Epithelial cell of esophagus (primary cell): ENCODE measurements at regions not wholly inside any gene's neighbourhood (a gene's known extent, or its start where the extent isn't known, plus 50 kb on each side); places are given as distances from the start of the nearest gene placed in this dataset.

Source experiments
- DNase-seq: peaks from one replicate; pipeline ENCODE4 v3.0.0; 2010; ENCODE audit warnings: low read depth
- H3K4me3 ChIP-seq: 2 replicates; pipeline ENCODE4 v1.5.1; 2011; ENCODE audit warnings: mild to moderate bottlenecking, low read length, control low read depth
- TF ChIP-seq, protein P1 (sequence below): IDR thresholded peaks from 2 replicates; pipeline ENCODE4 v1.5.1; 2011; ENCODE audit warnings: low read depth, mild to moderate bottlenecking, low read length, control low read depth, inconsistent platforms; ENCODE audit not compliant: insufficient read depth; ENCODE audit errors: missing control alignments

- TF ChIP-seq, protein P1, sequence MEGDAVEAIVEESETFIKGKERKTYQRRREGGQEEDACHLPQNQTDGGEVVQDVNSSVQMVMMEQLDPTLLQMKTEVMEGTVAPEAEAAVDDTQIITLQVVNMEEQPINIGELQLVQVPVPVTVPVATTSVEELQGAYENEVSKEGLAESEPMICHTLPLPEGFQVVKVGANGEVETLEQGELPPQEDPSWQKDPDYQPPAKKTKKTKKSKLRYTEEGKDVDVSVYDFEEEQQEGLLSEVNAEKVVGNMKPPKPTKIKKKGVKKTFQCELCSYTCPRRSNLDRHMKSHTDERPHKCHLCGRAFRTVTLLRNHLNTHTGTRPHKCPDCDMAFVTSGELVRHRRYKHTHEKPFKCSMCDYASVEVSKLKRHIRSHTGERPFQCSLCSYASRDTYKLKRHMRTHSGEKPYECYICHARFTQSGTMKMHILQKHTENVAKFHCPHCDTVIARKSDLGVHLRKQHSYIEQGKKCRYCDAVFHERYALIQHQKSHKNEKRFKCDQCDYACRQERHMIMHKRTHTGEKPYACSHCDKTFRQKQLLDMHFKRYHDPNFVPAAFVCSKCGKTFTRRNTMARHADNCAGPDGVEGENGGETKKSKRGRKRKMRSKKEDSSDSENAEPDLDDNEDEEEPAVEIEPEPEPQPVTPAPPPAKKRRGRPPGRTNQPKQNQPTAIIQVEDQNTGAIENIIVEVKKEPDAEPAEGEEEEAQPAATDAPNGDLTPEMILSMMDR: no peak
- H3K4me3 ChIP-seq: no peak overlapping the region
- no peak for DNase-seq
Measured at GRCh38 chr2:220991972-220992371, 580.1 kb downstream of the EPHA4 start.

GRCh38 chr2:220994846-220995245 lies 577.3 kb downstream of the EPHA4 start:
- no peak for DNase-seq
- TF ChIP-seq, protein P1: no peak
- H3K4me3 ChIP-seq: no peak overlapping the region

GRCh38 chr2:220995581-220995980 lies 576.5 kb downstream of the EPHA4 start:
- H3K4me3 ChIP-seq: no peak overlapping the region
- DNase-seq: no peak
- TF ChIP-seq, protein P1: no peak

DNA sequence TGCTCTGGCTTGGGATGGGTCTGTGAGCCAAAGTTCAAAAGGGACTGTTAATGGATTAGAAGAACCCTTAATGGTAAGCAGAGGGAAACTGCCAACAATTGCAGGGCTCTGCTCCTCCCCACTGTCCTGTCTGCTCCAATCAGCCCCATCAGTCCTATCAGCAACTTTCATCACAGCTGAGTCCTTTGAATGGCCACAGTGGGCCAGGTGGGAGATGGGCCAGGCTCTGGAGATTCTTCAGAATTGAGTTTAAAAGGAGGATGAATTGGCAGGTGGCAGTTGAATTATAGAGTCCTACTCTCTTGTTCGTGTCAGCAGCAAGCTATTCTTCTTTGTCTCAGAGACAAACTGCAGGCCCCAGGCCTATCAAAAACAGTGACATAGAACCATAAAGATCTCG lies 573.9 kb downstream of the EPHA4 start:
- TF ChIP-seq, protein P1: no peak
- no peak overlapping the region for H3K4me3 ChIP-seq
- DNase-seq: no peak

- H3K4me3 ChIP-seq: no peak overlapping the region
- DNase-seq: peak; percentile 51
- TF ChIP-seq, protein P1: no peak
Measured at GRCh38 chr2:220999356-220999755, 572.7 kb downstream of the EPHA4 start.

DNA sequence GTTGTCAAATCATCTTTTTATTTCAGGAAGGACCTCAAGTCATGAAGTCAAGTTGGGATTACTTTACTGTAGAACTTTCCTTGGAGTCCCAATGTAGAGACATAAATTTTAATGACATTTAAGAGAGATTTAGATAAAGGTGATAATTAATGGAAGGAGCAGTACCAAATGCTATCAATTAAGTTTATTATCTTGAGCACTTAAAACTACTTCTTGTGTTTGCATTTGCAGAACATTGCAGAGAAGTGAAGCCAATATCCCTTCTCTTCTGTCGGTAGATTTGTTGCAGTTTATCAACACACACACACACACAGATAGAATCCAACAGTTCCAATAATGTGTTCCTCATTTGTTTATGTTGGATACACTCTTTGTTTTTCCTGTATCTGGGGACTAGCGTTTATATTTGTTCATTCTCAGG lies 570.7 kb downstream of the EPHA4 start:
- TF ChIP-seq, protein P1: no peak
- H3K4me3 ChIP-seq: no peak overlapping the region
- DNase-seq: no peak

- no peak for DNase-seq
- H3K4me3 ChIP-seq: no peak overlapping the region
- TF ChIP-seq, protein P1: no peak
Measured at GRCh38 chr2:221002101-221002685, 569.9 kb downstream of the EPHA4 start.
